HG03442 (cell line): ENCODE measurements at regions not wholly inside any gene's neighbourhood (a gene's known extent, or its start where the extent isn't known, plus 50 kb on each side); places are given as distances from the start of the nearest gene placed in this dataset.
"Not testable (repeated sequence)": the region's sequence is repeated elsewhere in the genome, so short reads cannot be mapped to it uniquely, and the experiment has no call there.

Experiments
- ATAC-seq: cut with Tn5 transposase; IDR thresholded peaks from one replicate; pipeline ENCODE4 v1.9.1; 2021; ENCODE audit warnings: mild to moderate bottlenecking, moderate library complexity; ENCODE audit not compliant: unreplicated experiment

- ATAC-seq, result no peak
Measured at GRCh38 chr20:1811621-1812498, 83.3 kb upstream of the SIRPA start.

DNA sequence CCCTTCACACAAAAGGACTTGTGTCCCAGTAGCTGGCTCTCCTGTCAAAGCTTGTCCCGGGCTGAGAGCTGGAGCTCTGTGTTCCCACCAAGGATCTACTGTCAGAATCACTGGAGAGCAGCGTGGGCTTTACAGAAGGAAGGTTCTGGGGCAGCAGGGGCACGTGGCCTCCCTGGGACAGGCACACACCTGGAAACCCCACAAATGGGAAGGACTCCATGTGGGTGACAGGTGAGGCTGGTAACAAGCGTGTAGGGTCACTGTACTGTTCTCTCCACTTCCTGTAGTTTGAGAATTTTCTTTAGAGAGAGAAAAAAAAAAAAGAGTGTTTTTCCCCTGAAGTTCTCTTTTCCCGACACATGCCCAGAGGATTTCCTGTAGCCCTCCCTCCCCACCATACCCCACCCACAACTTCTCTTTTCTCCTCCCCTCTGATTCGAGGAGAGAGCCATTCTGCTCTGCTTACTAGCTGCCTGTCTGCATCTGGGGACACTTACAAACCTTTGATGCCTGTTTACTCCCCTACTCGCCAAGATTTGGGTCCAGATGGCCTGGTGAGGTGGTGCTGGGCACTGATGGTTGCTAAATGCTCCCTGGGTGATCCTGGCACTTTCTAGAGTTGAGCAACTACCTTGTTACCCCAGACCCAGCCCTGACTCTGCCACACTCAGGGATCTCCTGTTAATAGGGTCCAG, 84.1 kb upstream of the SIRPA start:
- ATAC-seq, result no peak

GRCh38 chr20:1810572-1810925, 84.7 kb upstream of the SIRPA start:
- no peak for ATAC-seq

GRCh38 chr20:1809611-1810510, 85.3 kb upstream of the SIRPA start:
- ATAC-seq, result no peak

DNA sequence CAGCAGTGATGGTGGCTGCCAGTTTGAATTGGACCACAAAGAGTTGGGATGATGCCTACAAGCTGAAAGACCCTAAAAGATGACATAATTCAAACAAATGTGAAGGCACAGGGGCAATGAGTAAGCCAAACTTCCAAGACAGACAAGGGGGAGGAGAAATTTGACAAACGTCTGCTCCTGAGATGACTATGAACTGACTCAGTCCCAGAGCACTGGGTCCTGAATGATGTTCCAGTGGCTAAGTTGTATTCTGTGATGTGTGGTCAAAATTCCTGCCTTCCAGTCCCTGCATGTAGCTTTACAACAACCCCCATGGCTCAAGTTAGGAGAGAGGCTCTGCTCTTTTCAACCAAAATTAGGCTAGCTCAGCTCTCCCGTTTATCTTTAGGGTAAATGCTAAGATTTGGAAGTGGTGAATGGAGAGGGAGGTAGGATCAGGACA, 86.1 kb upstream of the SIRPA start:
- no peak for ATAC-seq

- no peak for ATAC-seq
Measured at GRCh38 chr20:1808101-1808500, 87.1 kb upstream of the SIRPA start.

GRCh38 chr20:1807394-1807793, 87.8 kb upstream of the SIRPA start:
- no peak for ATAC-seq

- no peak for ATAC-seq
Measured at GRCh38 chr20:1806456-1806855, 88.8 kb upstream of the SIRPA start.

DNA sequence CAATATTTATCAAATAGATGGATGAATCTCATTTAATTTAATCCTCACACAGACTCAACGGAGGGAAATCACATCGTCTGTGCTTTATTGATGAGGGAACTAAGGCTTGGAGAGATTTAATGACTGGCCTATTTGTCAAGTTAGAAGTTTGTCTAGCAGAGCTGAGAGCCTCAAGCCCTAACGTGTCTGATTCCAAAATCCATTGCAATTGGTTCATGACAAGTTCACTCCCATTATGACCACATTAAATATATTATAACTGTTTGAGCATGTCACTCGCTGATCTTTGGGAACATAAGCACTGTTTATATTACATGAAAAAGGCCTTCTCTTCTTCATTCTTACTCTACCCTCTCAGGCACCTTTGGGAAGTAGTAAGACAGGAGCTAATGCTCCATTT, 89.4 kb upstream of the SIRPA start:
- ATAC-seq, result no peak

GRCh38 chr20:1805161-1805581, 90.0 kb upstream of the SIRPA start:
- ATAC-seq, result no peak

GRCh38 chr20:1804554-1804956, 90.7 kb upstream of the SIRPA start:
- ATAC-seq, result no peak

DNA sequence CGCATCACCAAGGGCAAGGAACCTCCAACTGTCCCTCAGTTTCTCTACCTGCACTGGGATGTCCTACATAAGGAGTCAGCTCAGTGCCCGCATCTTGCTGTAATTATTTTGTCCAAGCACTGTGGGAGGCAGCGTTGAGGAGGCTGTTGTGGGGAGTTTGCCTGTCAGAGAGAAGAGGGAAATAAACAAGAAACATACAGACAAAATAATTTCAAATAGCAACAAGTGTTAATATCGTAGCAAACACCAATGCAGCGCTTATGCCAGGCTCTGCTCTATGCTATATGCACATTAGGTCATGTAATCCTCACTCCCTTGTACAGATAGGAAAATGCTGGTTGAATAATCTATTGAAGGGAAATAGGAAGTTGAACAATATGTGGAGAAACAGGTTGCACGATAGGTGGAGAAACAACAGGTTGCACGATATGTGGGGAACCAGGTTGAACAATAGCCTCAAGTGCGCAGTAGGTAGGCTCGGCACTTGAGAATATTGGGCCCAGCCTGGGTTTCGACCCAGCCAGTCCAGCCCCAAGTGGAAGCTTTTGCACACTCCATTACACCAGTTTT, 91.2 kb upstream of the SIRPA start:
- ATAC-seq, result no peak

DNA sequence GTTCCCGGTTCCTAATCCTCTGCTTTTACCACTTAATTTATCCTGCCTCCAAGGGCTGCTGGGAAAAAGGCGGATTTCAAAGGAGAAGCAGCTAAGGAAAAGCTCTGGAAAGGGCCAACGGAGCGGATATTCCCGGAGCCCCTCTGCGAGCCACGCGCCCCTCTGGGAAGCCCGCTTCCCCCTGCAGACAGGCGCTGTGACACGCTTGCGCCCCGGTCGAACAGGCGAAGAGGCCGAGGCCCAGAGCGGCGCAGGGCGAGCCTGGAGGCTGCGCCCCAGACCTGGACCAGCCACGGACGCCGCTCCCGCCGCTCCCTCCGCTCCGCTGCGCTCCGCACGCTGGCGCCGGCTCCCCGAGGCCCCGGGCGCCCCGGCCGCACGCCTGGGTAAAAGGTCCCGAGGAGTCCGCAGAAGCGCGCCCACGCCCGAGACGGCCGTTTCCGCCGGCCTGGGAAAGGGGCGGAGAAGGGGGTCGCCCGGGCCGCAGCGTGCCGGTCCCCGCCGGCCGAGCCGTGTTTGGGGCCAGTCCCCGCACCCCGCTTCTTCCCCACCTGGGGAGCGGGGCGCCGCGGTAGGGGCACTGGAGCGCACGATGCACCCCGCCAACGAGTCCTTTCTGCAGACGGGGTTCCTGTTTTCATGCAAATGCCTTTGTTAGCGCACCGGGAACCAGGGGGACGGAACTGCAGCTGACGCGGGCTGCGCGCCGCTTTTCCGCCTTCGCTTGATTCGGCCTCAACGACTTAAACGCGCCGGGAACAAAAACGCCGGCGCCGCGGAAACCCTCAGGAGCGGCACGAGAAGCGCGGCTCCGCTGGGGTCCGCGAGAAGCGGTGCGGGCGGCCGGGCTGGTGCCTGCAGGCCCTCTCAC, 91.9 kb upstream of the SIRPA start:
- no peak for ATAC-seq

DNA sequence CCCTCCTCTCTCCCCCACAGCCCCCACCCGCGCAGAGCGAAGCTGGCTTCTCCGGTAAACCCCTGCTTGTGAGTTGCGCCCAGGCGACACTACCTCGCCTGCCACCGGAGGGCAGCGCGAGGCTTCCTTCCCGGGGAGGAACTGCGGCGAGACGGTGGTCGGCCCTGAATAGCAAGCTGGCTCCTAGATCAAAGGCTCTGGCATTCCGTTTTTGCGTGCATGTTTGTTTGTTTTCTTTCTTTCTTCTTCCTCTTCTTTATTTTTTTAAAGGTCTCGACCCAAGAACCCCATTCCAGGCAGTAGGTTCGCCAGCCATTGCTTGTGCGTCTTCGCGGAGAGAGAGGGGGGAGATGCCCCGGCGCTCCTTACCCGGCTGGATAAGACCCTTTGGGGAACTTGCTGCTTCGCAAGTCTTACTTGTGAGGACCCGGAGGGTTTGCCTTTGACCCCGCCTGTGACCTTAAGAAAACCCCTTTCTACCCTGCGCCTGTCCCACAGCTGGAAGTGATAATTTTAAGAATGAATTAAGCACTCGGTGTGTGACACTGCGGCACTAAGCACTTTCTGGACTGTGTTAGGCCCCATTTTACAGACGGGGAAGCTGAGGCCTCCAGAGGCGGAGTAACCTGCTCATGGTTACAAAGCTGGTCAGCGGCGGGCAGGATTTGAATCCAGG, 92.7 kb upstream of the SIRPA start:
- ATAC-seq, result no peak

- no peak for ATAC-seq
Measured at GRCh38 chr20:1801929-1802306, 93.3 kb upstream of the SIRPA start.

GRCh38 chr20:1801225-1801928, 93.8 kb upstream of the SIRPA start:
- ATAC-seq, result no peak

DNA sequence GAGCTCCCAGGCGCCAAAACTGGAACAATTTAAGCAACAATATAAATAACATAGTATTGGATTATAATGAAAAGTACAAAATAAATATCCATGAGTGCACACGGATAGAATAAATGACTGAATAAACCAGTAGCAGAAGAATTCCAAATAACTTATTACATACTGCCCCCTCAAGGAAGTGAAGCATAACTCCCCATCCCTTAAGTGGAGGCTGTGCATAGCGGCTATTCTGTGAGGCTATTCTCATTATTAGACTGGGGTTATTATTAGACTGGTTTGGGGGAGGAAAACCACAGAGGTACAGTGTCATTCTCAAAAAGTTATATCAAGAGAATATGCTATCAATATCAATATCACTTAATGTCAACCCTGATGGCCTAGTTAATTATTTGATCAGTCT, 94.4 kb upstream of the SIRPA start:
- no peak for ATAC-seq

- ATAC-seq, result no peak
Measured at GRCh38 chr20:1800180-1800579, 95.0 kb upstream of the SIRPA start.

GRCh38 chr20:1799746-1800145, 95.5 kb upstream of the SIRPA start:
- ATAC-seq, result not testable (repeated sequence)
